ENCODE measurements at regions not wholly inside any gene's neighbourhood (a gene's known extent, or its start where the extent isn't known, plus 50 kb on each side); places are given as distances from the start of the nearest gene placed in this dataset.
"Not testable (repeated sequence)": the region's sequence is repeated elsewhere in the genome, so short reads cannot be mapped to it uniquely, and the experiment has no call there.

DNA sequence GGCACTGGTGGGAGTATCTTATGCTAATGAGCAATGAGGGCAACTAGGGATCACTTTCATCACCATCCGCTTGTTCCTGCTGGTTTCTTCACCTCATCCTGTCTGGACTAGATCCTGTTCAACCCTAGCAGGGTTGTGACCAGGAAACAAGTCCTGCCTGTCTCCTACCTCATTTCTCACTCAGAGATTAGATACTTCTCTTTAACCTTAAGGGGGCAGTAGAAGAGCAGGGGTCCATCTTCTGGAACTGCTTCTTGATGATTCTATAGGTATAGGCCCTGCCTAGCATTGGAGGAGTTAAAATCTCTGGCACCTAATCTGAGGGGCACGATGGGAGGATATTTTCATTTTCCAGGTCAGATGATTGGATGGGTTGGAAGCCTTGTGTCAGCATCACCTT lies 415.5 kb downstream of the TGIF2LX start:
- peak; percentile 12 for DNase-seq (ENCODE audit: low spot score)

DNA sequence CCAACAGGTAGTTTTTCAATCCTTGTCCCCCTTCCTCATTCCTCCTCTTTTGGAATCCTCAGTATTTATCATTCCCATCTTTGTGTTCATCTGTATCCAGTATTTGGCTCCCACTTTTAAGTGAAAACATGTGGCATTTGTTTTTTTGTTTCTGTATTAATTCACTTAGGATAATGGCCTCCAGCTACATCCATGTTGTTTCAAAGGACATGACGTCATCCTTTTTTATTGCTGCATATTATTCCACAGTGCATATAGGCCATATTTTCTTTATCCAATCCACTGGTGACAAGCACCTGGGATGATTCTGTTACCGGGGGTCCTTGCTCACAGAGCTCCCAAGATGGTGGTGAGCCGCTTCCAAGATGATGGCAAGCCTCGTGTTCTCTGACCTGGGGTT lies 447.9 kb downstream of the TGIF2LX start:
- DNase-seq (ENCODE audit: low spot score), result not testable (repeated sequence)

DNA sequence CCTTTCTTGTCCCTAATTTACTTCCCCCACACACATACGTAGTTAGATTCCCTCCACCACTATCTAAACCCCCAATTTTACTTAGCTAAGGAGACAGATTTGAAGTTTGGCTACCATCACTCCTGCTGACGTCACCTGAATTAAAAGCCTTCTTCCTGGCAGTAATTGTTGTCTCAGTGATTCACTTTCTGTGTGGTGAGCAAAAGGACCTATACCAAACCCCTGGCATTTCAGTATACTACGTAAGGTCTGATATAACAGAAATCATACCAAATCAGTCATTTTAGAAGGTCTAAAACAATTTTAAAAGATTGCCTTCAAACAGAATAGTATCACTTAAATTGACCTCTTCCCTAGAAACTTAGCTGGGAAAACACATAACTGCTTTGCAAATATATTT lies 476.3 kb downstream of the TGIF2LX start:
- DNase-seq (ENCODE audit: low spot score), result not testable (repeated sequence)

DNA sequence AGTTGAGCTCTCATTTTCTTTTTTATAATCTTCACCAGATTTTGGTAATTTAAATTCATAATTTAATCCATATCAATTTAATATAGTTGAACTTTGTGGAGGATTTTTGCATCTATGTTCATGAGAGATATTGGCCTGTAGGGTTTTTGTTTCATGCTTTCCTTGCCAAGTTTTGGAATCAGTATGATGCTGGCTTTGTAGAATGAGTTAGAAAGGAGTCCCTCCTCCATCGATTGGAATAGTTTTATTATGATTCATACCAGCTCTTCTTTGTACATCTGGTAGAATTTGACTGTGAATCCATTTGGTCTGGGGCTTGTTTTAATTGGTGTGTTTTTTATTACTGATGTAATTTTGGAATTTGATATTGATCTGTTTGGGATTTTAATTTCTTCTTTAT lies 480.5 kb downstream of the TGIF2LX start:
- DNase-seq (ENCODE audit: low spot score), result not testable (repeated sequence)

DNA sequence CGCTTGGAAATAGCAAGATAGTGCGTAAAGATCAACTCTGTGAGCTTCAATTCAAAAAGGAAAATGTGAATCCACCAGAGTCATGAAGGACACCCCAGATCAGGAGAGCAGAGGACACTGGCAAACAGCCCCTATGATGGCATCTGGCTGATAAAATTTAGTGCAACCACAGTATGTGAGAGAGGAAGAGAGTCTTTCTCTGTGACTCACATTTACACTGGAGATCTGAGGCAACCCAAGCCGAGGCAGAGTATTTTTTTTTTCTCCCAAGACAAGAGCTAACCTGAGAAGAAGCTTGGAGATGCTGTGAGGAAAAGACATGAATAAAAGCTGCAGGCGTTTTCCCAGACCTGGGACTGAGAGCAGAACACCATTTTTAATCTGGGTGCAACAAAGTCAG lies 482.2 kb downstream of the TGIF2LX start:
- not testable (repeated sequence) for DNase-seq (ENCODE audit: low spot score)

DNA sequence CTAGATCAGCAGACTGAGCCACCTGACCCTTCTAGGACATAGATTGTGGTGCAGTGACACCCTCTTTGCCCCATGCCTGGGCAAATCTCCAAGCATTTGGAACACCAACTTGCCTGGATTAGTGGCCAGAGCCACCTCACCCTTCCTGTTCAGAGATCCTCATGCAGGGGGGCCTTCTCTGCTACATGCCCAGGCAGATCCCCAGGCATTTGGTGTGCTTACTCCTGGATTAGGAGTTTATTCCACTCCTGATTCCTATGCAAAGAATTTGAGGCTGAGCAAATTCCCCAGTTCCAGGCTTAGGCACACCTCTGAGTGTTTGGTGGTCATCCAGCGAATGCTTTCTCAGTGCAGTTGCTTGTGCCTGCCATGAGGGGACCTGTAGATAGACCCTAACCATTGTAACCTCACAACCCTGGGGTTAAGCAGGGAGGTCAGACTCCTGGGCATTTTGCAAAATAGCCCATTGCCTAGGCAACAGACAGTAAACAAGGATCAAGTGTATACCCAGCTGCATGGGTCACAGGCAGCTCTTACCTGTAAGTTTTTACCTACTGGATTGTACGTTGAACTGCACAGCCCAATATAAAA lies 483.2 kb downstream of the TGIF2LX start:
- not testable (repeated sequence) for DNase-seq (ENCODE audit: low spot score)

DNA sequence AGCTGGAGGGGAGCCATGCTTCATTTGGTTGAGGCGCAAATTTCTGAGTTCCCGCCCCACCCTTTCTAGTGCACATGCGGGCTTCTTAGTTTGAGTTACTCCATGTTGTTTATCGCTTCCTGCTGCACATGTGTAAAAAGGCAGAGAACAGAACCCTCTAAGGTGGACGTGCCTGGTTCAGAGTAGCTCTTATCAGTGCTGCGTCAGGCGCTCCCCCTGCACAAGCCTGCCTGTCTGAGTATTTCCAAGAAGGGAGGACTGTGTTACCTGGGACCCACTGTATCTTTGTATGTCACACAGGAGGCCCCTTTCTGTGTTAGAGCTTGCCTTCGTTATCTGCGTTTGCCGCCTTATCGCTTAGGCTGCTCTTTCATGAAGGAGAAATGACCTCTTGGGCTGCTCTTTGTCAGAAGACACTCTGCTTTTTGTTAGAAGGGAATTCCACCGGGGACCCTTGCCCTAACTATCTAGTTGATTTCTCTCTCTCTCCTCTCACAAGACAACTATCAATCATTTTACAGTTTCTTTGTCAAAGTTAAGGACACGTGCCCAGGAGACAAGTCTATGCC lies 532.1 kb downstream of the TGIF2LX start:
- not testable (repeated sequence) for DNase-seq (ENCODE audit: low spot score)

DNA sequence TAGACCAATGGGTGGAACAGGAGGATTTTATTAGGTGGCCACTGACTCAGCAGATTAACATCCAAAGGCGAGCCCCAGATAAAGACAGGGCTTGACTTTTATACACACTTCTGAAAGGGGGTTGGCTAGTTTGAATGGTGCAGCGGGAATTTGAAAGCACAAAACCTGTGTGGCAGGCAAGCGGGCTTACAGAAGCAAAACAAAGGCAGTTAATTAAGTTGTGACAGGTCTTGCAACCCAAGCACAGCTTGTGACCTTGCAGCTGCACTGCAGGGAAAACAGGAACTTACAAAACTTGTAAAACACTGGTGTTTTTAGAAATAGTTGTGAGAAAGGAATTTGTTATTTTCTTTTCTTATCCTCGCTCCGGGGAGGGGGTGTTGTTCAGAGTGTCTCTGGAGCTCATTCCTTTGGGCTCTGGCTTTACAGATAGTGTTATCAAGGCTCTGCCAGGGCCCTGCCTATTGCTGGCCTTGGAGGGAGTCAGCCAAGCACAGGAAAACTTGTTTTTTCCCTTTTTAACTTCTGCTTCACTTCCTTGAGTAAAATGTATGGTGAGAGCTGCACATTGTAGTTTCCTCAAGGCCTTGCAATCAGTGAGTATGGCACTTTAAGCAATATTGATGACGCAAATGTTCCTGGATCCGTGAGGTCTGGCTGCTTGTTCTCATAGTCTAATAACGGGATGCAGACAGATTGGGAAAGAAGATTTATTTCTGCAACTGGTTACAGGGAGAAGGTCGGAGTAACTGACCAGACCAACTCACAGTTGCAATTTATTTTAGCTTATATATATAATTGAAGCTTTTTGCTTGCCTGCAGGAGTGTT lies 536.6 kb downstream of the TGIF2LX start:
- not testable (repeated sequence) for DNase-seq (ENCODE audit: low spot score)

DNA sequence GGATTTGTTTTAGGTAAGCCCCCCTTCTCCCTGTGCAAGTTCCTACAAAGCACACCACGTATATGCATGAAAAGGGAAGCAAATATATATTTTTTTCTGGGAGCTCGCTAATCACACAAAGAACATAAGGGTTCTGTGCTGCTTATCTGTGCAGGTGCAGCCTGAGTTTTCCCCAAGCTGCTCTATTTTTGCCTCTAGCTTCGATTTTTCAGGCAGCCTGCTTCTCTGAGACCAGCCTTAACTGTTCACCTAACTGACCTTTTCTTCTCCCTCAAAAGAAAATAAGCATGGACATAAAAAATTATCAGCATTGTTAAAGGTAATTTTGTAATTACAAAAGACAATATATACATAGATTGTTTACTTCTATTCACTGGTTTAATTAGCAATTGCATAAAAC lies 552.7 kb downstream of the TGIF2LX start:
- not testable (repeated sequence) for DNase-seq (ENCODE audit: low spot score)

DNA sequence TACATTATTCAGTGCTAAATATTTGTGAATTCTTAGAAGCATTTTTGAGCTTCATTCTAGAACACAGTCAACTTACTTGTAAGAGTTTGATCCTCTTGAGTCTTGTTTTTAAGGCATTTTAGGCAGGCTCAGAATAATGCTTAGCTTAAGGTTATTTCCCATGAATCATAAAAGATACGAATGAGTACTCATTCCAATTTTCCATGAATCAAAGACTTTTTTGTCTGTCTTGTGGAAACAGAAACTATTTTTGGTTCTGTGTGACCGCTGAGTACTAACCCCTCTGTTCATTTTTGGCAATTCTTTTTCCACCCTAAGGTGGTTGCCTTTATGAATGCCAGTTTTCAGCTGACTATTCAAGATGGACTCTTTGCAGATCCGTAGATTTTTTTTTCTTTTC lies 563.7 kb downstream of the TGIF2LX start:
- DNase-seq (ENCODE audit: low spot score), result not testable (repeated sequence)

DNA sequence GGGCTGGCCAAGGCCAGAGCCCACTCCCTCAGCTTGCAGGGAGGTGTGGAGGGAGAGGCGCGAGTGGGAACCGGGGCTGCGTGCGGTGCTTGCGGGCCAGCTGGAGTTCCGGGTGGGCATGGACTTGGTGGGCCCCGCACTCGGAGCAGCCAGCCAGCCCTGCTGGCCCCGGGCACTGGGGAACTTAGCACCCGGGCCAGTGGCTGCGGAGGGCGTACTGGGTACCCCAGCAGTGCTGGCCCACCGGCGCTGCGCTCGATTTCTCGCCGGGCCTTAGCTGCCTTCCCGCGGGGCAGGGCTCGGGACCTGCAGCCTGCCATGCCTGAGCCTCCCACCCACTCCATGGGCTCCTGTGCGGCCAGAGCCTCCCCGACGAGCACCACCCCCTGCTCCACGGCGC lies 599.6 kb downstream of the TGIF2LX start:
- not testable (repeated sequence) for DNase-seq (ENCODE audit: low spot score)

DNA sequence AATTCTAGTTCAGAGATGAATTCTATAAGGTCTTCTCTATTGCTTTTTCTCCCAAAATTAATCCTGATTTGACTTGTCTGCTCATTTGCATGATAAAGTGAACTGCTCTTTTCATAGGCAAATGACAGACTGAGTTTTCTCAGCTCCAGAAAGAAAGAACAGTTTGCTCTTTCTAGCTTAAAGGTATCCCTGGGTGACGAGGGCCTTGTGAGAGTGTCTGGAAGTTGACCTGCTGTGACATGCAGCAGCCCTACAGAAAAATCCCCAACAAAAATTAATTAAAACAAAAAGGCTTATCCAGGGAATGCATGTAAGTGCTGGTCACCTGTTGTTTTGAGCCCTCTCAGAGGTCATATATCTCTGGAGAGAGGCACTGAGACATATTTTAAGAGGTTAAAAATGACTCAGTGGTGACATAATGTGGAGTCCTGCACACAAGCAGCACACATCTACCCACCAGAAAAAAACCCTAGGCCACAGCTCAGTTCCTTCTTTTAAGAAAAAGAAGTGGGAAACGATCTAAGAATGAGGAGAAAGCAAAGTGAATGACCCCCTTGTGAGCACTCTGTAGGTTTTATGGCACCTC lies 602.8 kb downstream of the TGIF2LX start:
- DNase-seq (ENCODE audit: low spot score), result not testable (repeated sequence)

Data from HT-29 (cell line).